NCI-H526 (cell line): ENCODE measurements at regions not wholly inside any gene's neighbourhood (a gene's known extent, or its start where the extent isn't known, plus 50 kb on each side); places are given as distances from the start of the nearest gene placed in this dataset.
"Not testable (repeated sequence)": the region's sequence is repeated elsewhere in the genome, so short reads cannot be mapped to it uniquely, and the experiment has no call there.

Experiments
- DNase-seq, 2 experiments: peaks; one replicate each; lab custom pipeline; 2025; lab: John Stamatoyannopoulos, UW

GRCh38 chr21:33972539-33972938, 56.9 kb upstream of the ATP5PO start:
- no peak for DNase-seq

DNA sequence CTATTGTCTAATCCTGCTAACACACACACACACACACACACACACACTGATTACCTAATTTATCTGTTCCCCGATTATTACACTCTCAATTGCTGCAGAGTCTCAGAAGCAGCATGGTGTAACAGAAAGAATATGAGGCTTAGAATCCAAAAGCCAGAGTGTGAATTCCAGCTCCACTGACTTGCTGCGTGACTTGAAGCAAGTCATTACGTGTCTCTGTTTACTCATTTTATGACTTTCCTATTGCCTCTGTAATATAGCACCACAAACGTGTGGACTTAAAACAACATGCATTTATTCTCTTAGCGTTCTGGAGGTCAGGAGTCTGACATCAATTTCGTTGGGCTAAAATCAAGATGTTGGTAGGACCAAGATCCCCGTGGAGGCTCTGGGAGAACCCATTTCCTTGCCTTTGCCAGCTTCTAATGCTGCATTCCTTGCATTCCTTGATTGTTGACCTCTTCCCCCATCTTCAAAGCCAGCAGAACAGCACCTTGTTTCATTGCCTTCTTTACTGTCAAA, 55.9 kb upstream of the ATP5PO start:
- peak; percentile 3 to 7 for DNase-seq

GRCh38 chr21:33969581-33969980, 54.0 kb upstream of the ATP5PO start:
- no peak for DNase-seq

GRCh38 chr21:33968995-33969348, 53.4 kb upstream of the ATP5PO start:
- no peak for DNase-seq

DNA sequence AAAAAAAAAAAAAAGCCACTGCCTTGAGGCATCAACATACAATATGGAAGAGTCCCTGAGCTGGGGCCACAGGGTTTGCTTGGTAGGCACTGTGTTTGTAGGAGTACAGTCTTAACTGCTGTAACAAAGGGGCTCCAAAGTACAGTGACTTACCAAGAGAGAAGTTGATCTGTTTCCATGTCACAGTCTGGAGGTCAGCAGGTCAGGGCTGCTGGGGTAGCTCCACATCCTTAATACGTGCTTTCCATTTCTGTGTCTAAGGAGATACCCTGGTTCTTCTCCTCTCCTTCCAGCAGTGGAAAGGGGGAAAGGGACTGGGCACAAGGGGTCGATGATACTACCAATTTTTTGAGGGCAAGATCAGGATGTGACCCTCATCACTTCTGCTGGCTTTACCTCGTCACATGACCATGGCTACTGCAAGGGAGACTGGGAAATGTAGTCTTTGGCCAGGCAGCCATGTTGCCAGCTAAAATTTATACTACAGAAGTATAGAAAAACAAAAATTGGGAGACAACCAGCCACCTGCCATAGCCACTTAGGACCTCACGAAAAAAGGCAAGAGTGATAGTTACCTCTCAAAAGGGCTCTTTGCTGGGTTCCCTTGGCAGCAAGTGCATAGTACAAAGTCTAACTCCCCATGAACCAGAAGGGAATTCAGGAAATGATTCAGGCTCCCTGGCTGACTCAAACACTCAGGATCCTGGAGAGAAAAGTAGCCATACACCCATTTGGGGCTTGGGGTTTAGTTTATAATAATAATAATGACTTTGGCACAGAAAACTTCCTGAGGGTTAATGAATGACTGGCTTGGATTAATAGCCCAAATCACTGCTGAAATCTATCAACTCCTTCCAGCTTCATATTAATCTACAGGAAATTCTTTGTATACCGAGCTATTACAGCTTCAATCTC, 52.7 kb upstream of the ATP5PO start:
- no peak for DNase-seq

DNA sequence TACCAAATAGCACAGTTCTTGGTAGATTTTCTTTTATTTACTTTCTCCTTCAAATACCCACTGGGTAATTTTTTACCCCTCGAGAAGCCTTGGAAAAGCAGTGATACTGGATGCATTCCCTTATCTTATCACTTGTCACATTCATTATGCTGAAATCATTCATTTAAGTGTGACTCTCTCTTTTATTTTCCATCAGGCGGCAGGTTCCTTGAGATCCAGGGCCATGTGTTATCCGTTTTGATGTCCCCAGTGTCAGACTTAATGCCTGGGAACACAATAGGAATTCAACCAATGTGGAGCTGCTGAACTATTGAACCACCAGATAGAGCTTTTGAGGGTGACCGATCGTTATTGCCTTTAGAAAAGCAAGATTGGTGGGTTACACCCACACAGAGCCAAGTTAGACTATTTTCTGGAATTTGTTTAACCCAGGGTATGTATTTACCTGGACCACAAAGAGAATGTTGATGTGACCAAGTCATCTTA, 51.5 kb upstream of the ATP5PO start:
- DNase-seq, result no peak

- DNase-seq, result no peak
These were observed 50.8 kb upstream of the ATP5PO start for GRCh38 chr21:33966324-33966949.

GRCh38 chr21:33965662-33966061, 50.1 kb upstream of the ATP5PO start:
- DNase-seq, result not testable (repeated sequence)
